AG09319 (cell line): ENCODE measurements at regions not wholly inside any gene's neighbourhood (a gene's known extent, or its start where the extent isn't known, plus 50 kb on each side); places are given as distances from the start of the nearest gene placed in this dataset.

Source experiments
- DNase-seq: peaks from one replicate; pipeline ENCODE4 v3.0.0-alpha.2; 2010; ENCODE audit warnings: low read depth; ENCODE audit errors: extremely low read depth
- CTCF ChIP-seq: IDR thresholded peaks from 2 replicates; pipeline ENCODE4 v1.5.1; 2011; ENCODE audit warnings: low read depth, mild to moderate bottlenecking, inconsistent platforms, low read length, moderate library complexity

- no peak for TF ChIP-seq CTCF
Measured at GRCh38 chr3:26171006-26171405, 381.1 kb downstream of the OXSM start.

GRCh38 chr3:26191556-26191955 lies 401.7 kb downstream of the OXSM start:
- no peak for TF ChIP-seq CTCF
- no peak for DNase-seq

More at GRCh38 chr3:26171006-26171405, 381.1 kb downstream of the OXSM start:
- DNase-seq, result no peak

GRCh38 chr3:26193558-26193957 lies 403.7 kb downstream of the OXSM start:
- no peak for TF ChIP-seq CTCF
- no peak for DNase-seq

- TF ChIP-seq CTCF, result no peak
- no peak for DNase-seq
Measured at GRCh38 chr3:26196781-26197180, 406.9 kb downstream of the OXSM start.

GRCh38 chr3:26198609-26199008 lies 408.7 kb downstream of the OXSM start:
- no peak for DNase-seq
- TF ChIP-seq CTCF, result no peak

GRCh38 chr3:26202169-26202568 lies 412.3 kb downstream of the OXSM start:
- DNase-seq, result no peak
- TF ChIP-seq CTCF, result no peak

GRCh38 chr3:26205475-26205874 lies 415.6 kb downstream of the OXSM start:
- no peak for TF ChIP-seq CTCF
- no peak for DNase-seq
